ENCODE measurements at regions not wholly inside any gene's neighbourhood (a gene's known extent, or its start where the extent isn't known, plus 50 kb on each side); places are given as distances from the start of the nearest gene placed in this dataset.

GRCh38 chr12:13896063-13896626 lies 85.3 kb downstream of the GRIN2B start:
- WGBS, 4 donors, result 74 to 81% (median 76%) methylated on average over 9 of the region's 9 CpGs
- intact Hi-C loops (cut with DNase I), result no loop called here
- no peak overlapping the region for H3K27ac ChIP-seq
- no peaks in the 10 kb centered on the region for H3K9me3 ChIP-seq (replicated peaks in 1 of 3)
- no peaks in the 10 kb centered on the region for H3K4me1 ChIP-seq (replicated peaks in 1 of 2)
- TF ChIP-seq, protein P1, sequence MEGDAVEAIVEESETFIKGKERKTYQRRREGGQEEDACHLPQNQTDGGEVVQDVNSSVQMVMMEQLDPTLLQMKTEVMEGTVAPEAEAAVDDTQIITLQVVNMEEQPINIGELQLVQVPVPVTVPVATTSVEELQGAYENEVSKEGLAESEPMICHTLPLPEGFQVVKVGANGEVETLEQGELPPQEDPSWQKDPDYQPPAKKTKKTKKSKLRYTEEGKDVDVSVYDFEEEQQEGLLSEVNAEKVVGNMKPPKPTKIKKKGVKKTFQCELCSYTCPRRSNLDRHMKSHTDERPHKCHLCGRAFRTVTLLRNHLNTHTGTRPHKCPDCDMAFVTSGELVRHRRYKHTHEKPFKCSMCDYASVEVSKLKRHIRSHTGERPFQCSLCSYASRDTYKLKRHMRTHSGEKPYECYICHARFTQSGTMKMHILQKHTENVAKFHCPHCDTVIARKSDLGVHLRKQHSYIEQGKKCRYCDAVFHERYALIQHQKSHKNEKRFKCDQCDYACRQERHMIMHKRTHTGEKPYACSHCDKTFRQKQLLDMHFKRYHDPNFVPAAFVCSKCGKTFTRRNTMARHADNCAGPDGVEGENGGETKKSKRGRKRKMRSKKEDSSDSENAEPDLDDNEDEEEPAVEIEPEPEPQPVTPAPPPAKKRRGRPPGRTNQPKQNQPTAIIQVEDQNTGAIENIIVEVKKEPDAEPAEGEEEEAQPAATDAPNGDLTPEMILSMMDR (IDR thresholded peaks at IDR 0.05), result no peak
- TF ChIP-seq POLR2A (IDR thresholded peaks at IDR 0.05), result no peak
- no peaks in the 10 kb centered on the region for H3K36me3 ChIP-seq (replicated peaks in 1 of 2)
- DNase-seq, result no peak
- H3K27me3 ChIP-seq, result no peaks in the 10 kb centered on the region
- no peak overlapping the region for H3K4me3 ChIP-seq

GRCh38 chr12:13891902-13892301 lies 89.5 kb downstream of the GRIN2B start:
- no peak overlapping the region for H3K27ac ChIP-seq
- WGBS, 4 donors, result 79 to 87% (median 81%) methylated on average over 2 of the region's 2 CpGs
- H3K27me3 ChIP-seq, result no peaks in the 10 kb centered on the region
- no peaks in the 10 kb centered on the region for H3K36me3 ChIP-seq (replicated peaks in 1 of 2)
- H3K4me1 ChIP-seq (replicated peaks in 1 of 2), result no peaks in the 10 kb centered on the region
- DNase-seq, result no peak
- H3K9me3 ChIP-seq (replicated peaks in 1 of 3), result no peaks in the 10 kb centered on the region
- intact Hi-C loops (cut with DNase I), result no loop called here
- no peak for TF ChIP-seq POLR2A (IDR thresholded peaks at IDR 0.05)
- TF ChIP-seq, protein P1 (IDR thresholded peaks at IDR 0.05), result no peak
- H3K4me3 ChIP-seq, result no peak overlapping the region

- Histone ChIP-seq H3K9me3 (replicated peaks in 1 of 3) (no peaks in the 10 kb centered on the region), H3K4me3 (no peak overlapping the region), H3K4me1 (replicated peaks in 1 of 2) (no peaks in the 10 kb centered on the region), H3K36me3 (replicated peaks in 1 of 2) (no peaks in the 10 kb centered on the region), H3K27me3 (no peaks in the 10 kb centered on the region), H3K27ac (no peak overlapping the region)
- 65 to 87% (median 83%) methylated on average over 2 of the region's 2 CpGs for WGBS, 4 donors
- intact Hi-C loops (cut with DNase I), result no loop called here
- TF ChIP-seq POLR2A (IDR thresholded peaks at IDR 0.05), result no peak
- TF ChIP-seq, protein P1 (IDR thresholded peaks at IDR 0.05), result no peak
- DNase-seq, result no peak
Observed at GRCh38 chr12:13890943-13891342, 90.5 kb downstream of the GRIN2B start.

DNA sequence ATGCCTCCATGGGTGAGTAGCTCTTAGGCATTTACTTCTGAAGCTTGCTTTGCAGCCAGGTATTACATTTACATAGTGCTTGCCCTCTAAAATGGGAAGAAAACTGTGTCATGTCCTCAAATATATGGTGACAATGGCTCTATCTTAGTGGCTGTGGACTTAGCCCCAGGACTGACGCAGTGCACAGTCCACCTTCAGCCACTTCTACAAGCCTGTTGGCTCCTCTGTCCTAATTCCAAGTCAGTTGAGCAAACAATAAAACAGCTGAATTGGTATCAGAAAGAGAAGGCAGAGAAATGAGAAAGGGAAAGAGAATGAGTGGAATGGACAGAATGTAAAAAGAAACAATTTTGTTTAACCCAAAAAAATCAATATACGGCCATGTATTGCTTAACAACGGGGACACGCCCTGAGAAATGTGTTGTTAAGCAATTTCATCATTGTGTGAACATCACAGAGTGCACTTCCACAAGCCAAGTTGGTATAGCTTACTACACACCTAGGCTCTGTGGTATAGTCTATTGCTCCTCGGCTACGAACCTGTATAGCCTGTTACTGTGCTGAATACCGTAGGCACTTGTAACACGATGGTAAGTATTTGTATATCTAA lies 93.5 kb downstream of the GRIN2B start:
- DNase-seq, result no peak
- Histone ChIP-seq H3K27ac (no peak overlapping the region), H3K4me1 (replicated peaks in 1 of 2) (no peaks in the 10 kb centered on the region), H3K4me3 (no peak overlapping the region), H3K36me3 (replicated peaks in 1 of 2) (no peaks in the 10 kb centered on the region), H3K9me3 (replicated peaks in 1 of 3) (no peaks in the 10 kb centered on the region), H3K27me3 (no peaks in the 10 kb centered on the region)
- WGBS, 4 donors, result 81 to 86% (median 85%) methylated on average over 8 of the region's 8 CpGs
- no peak for TF ChIP-seq POLR2A (IDR thresholded peaks at IDR 0.05)
- TF ChIP-seq, protein P1 (IDR thresholded peaks at IDR 0.05), result no peak
- intact Hi-C loops (cut with DNase I), result no loop called here
